ENCODE measurements at regions not wholly inside any gene's neighbourhood (a gene's known extent, or its start where the extent isn't known, plus 50 kb on each side); places are given as distances from the start of the nearest gene placed in this dataset.

GRCh38 chr18:23077493-23078256, 57.6 kb upstream of the CABLES1 start:
- DNase-seq = peak; percentile 14

- no peak for DNase-seq
These were observed 50.2 kb upstream of the CABLES1 start for GRCh38 chr18:23085066-23085465.

All from HCEC 1CT (cell line).